CD4-positive, alpha-beta memory T cell (primary cell): ENCODE measurements at regions not wholly inside any gene's neighbourhood (a gene's known extent, or its start where the extent isn't known, plus 50 kb on each side); places are given as distances from the start of the nearest gene placed in this dataset.

Source experiments
- CTCF ChIA-PET: fragments of 350-600 bp; sonication (Branson Sonifier 250); formaldehyde crosslinking; loops from one replicate; lab custom pipeline; 2021; ENCODE audit warnings: inconsistent platforms; ENCODE audit not compliant: partially characterized antibody; lab: Charles Lee
- POLR2A ChIA-PET: fragments of 350-600 bp; sonication (Branson Sonifier 250); formaldehyde crosslinking; loops from one replicate; lab custom pipeline; 2021; ENCODE audit not compliant: partially characterized antibody; lab: Charles Lee
- DNase-seq, 5 donors: peaks; one replicate each; pipeline versions ENCODE4 v3.0.0 to v3.0.0-alpha.2; 2020 to 2022; ENCODE audit warnings: mixed read lengths in 1 of 5
- H3K27ac ChIP-seq: one replicate; pipeline ENCODE4 v1.7.0; 2013; ENCODE audit warnings: low read depth, low read length
- H3K27me3 ChIP-seq: 2 replicates; pipeline ENCODE4 v1.7.0; 2013; ENCODE audit warnings: mild to moderate bottlenecking, low read length, moderate library complexity; ENCODE audit not compliant: insufficient read depth
- H3K36me3 ChIP-seq: 2 replicates; pipeline ENCODE4 v1.7.0; 2013; ENCODE audit warnings: mild to moderate bottlenecking, low read length, moderate library complexity; ENCODE audit not compliant: insufficient read depth
- H3K4me1 ChIP-seq: 2 replicates; pipeline ENCODE4 v1.7.0; 2013; ENCODE audit warnings: mild to moderate bottlenecking, low read length, moderate library complexity; ENCODE audit not compliant: insufficient read depth
- H3K4me3 ChIP-seq, 2 donors: one replicate each; pipeline ENCODE4 v1.7.0; 2013; ENCODE audit warnings: low read length in 2 of 2, mild to moderate bottlenecking in 1 of 2
- H3K9me3 ChIP-seq, 2 donors: one replicate each; pipeline ENCODE4 v1.7.0; 2013; ENCODE audit warnings: low read length in 2 of 2, control low read depth in 1 of 2; ENCODE audit not compliant: control insufficient read depth in 1 of 2
- H3K27ac Mint-ChIP-seq, 7 donors: one replicate each; pipeline ENCODE4 v1.8.0; 2020 to 2021; ENCODE audit warnings: mixed read lengths in 7 of 7, mild to moderate bottlenecking in 6 of 7, inconsistent platforms in 3 of 7, moderate library complexity in 3 of 7
- H3K27me3 Mint-ChIP-seq, 2 donors: one replicate each; pipeline ENCODE4 v1.8.0; 2020 to 2021; ENCODE audit warnings: mixed read lengths in 2 of 2
- H3K36me3 Mint-ChIP-seq, 2 donors: one replicate each; pipeline ENCODE4 v1.8.0; 2020 to 2021; ENCODE audit warnings: mixed read lengths in 2 of 2, inconsistent platforms in 1 of 2, mild to moderate bottlenecking in 1 of 2
- H3K4me1 Mint-ChIP-seq, 4 donors: one replicate each; pipeline ENCODE4 v1.8.0; 2020 to 2021; ENCODE audit warnings: mixed read lengths in 4 of 4, mild to moderate bottlenecking in 1 of 4
- H3K4me3 Mint-ChIP-seq, 8 donors: one replicate each; pipeline ENCODE4 v1.8.0; 2020 to 2021; ENCODE audit warnings: mixed read lengths in 8 of 8, mild to moderate bottlenecking in 7 of 8, moderate library complexity in 6 of 8, inconsistent platforms in 3 of 8
- H3K9me3 Mint-ChIP-seq, 8 donors: one replicate each; pipeline ENCODE4 v1.8.0; 2020 to 2021; ENCODE audit warnings: mixed read lengths in 8 of 8, mild to moderate bottlenecking in 5 of 8, inconsistent platforms in 3 of 8, moderate library complexity in 1 of 8
- intact Hi-C: fragments of 100-400 bp; cut with micrococcal nuclease; formaldehyde crosslinking; loops from one replicate; pipeline ENCODE4 v1.15.1; 2023

GRCh38 chr14:43896044-43896443 is 611.0 kb downstream of the FSCB start:
- H3K27me3 Mint-ChIP-seq, result no peaks in the 10 kb centered on the region
- Histone ChIP-seq H3K9me3 (no peaks in the 10 kb centered on the region), H3K27ac (no peak overlapping the region), H3K4me1 (no peaks in the 10 kb centered on the region), H3K36me3 (no peaks in the 10 kb centered on the region), H3K4me3 (no peak overlapping the region), H3K27me3 (no peaks in the 10 kb centered on the region)
- DNase-seq, result no peak
- no peaks in the 10 kb centered on the region for H3K36me3 Mint-ChIP-seq
- ChIA-PET POLR2A (no interaction called here), CTCF (no interaction called here)
- H3K4me3 Mint-ChIP-seq, result no peak overlapping the region
- no peak overlapping the region for H3K27ac Mint-ChIP-seq
- intact Hi-C loops, result no loop called here
- H3K9me3 Mint-ChIP-seq, result peaks cover 0 to 2% (median 0%) of the 10 kb centered on the region in 8 donors
- no peaks in the 10 kb centered on the region for H3K4me1 Mint-ChIP-seq

DNA sequence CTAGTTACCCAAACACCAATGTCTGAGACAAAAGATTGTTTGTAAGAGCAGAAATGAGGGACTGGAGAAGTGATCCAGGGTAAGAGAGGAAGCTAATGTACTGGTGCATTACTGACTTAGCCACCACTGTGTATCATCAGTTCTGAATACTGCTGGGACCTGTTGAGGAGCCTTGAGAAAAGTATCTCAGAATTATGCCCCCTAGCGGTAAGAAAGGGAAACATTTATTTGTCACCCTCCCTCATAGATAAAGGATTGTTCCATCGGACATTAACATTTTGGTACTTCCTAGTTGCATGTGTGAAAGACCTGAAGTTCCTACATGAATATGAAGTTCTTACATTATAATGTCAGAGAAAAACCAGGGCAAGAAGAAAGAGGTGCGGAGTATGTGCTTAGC is 612.5 kb downstream of the FSCB start:
- Histone ChIP-seq H3K4me3 (no peak overlapping the region), H3K9me3 (no peaks in the 10 kb centered on the region), H3K4me1 (no peaks in the 10 kb centered on the region), H3K27ac (no peak overlapping the region), H3K27me3 (no peaks in the 10 kb centered on the region), H3K36me3 (no peaks in the 10 kb centered on the region)
- ChIA-PET POLR2A (no interaction called here), CTCF (no interaction called here)
- no peak overlapping the region for H3K27ac Mint-ChIP-seq
- peaks cover 0 to 4% (median 0%) of the 10 kb centered on the region in 8 donors for H3K9me3 Mint-ChIP-seq
- H3K4me1 Mint-ChIP-seq, result no peaks in the 10 kb centered on the region
- DNase-seq, result no peak
- intact Hi-C loops, result no loop called here
- no peak overlapping the region for H3K4me3 Mint-ChIP-seq
- no peaks in the 10 kb centered on the region for H3K36me3 Mint-ChIP-seq
- H3K27me3 Mint-ChIP-seq, result no peaks in the 10 kb centered on the region

GRCh38 chr14:43887523-43887922 is 619.6 kb downstream of the FSCB start:
- Mint-ChIP-seq H3K27me3 (no peaks in the 10 kb centered on the region), H3K9me3 (peaks cover 0 to 2% (median 0%) of the 10 kb centered on the region in 8 donors), H3K36me3 (no peaks in the 10 kb centered on the region), H3K4me1 (no peaks in the 10 kb centered on the region), H3K27ac (no peak overlapping the region), H3K4me3 (no peak overlapping the region)
- H3K9me3 ChIP-seq, result no peaks in the 10 kb centered on the region
- H3K4me3 ChIP-seq, result no peak overlapping the region
- CTCF ChIA-PET, result no interaction called here
- no peaks in the 10 kb centered on the region for H3K4me1 ChIP-seq
- no peaks in the 10 kb centered on the region for H3K36me3 ChIP-seq
- no peak overlapping the region for H3K27ac ChIP-seq
- intact Hi-C loops, result no loop called here
- POLR2A ChIA-PET, result no interaction called here
- no peak for DNase-seq
- H3K27me3 ChIP-seq, result no peaks in the 10 kb centered on the region

GRCh38 chr14:43877351-43877960 is 629.6 kb downstream of the FSCB start:
- DNase-seq, result no peak
- H3K27ac Mint-ChIP-seq, result no peak overlapping the region
- H3K9me3 ChIP-seq, result no peaks in the 10 kb centered on the region
- no peaks in the 10 kb centered on the region for H3K36me3 ChIP-seq
- no peaks in the 10 kb centered on the region for H3K27me3 ChIP-seq
- H3K4me1 ChIP-seq, result no peaks in the 10 kb centered on the region
- H3K4me3 Mint-ChIP-seq, result no peak overlapping the region
- peaks cover 0 to 11% (median under 1%) of the 10 kb centered on the region in 8 donors for H3K9me3 Mint-ChIP-seq
- H3K4me1 Mint-ChIP-seq, result no peaks in the 10 kb centered on the region
- H3K4me3 ChIP-seq, result no peak overlapping the region
- no peaks in the 10 kb centered on the region for H3K36me3 Mint-ChIP-seq
- no peak overlapping the region for H3K27ac ChIP-seq
- no peaks in the 10 kb centered on the region for H3K27me3 Mint-ChIP-seq
- intact Hi-C loops, result no loop called here
- POLR2A ChIA-PET, result no interaction called here
- CTCF ChIA-PET, result no interaction called here

DNA sequence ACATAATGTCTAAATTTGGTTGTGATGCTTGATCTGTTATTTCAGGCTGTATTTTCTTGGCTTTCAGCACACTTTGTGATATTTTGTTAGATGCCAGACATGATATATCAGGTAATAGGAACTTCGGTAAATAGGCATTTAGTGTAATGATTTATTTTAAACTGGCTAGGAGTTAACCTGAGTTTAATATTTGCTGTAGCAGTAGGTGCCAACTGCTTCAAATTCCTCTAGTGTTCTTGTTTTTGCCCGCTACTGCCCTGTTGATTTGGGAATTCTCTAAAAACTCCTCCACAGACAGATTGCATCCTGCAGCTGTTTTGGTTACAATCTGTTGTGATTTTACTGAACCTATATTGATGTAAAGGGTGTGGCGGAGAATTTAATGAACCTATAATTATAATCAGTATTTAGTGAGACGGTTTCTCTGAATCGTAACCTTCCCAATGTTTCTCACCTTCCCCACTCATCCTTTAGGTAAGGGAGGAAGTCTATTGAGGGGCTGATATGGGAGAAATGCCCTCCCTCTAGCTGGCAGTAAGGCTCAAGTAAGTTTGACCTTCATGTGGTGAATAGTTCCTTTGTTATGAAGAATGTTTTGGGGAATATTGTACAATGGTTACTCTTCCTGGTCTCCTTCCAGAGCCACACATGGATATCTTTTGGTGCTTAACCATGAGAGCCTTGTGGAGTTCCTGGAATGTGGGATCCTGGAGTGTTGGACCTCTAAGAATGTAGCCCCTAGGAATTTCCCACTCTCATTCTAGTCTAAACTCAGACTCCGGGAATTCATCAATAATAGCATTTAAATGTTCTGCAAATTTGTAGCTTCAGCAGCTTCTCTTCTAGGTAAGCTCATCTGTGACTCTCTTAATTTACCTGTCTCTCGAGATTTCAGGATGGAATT is 634.1 kb downstream of the FSCB start:
- Mint-ChIP-seq H3K4me1 (no peaks in the 10 kb centered on the region), H3K27me3 (no peaks in the 10 kb centered on the region), H3K4me3 (no peak overlapping the region), H3K9me3 (peaks cover 0 to 15% (median 2%) of the 10 kb centered on the region in 8 donors), H3K27ac (no peak overlapping the region), H3K36me3 (no peaks in the 10 kb centered on the region)
- ChIA-PET POLR2A (no interaction called here), CTCF (no interaction called here)
- no peaks in the 10 kb centered on the region for H3K27me3 ChIP-seq
- H3K4me1 ChIP-seq, result no peaks in the 10 kb centered on the region
- no peak overlapping the region for H3K27ac ChIP-seq
- no peaks in the 10 kb centered on the region for H3K36me3 ChIP-seq
- no peak overlapping the region for H3K4me3 ChIP-seq
- no peak for DNase-seq
- H3K9me3 ChIP-seq, result peaks cover 0 to 8% of the 10 kb centered on the region in 2 donors
- intact Hi-C loops, result no loop called here

- Mint-ChIP-seq H3K9me3 (peaks cover 0 to 12% (median 3%) of the 10 kb centered on the region in 8 donors), H3K4me3 (no peak overlapping the region), H3K27me3 (no peaks in the 10 kb centered on the region), H3K4me1 (no peaks in the 10 kb centered on the region), H3K27ac (no peak overlapping the region), H3K36me3 (no peaks in the 10 kb centered on the region)
- DNase-seq, result no peak
- ChIA-PET CTCF (no interaction called here), POLR2A (no interaction called here)
- intact Hi-C loops, result no loop called here
- peaks cover 0 to 8% of the 10 kb centered on the region in 2 donors for H3K9me3 ChIP-seq
- H3K27ac ChIP-seq, result no peak overlapping the region
- no peak overlapping the region for H3K4me3 ChIP-seq
- H3K4me1 ChIP-seq, result no peaks in the 10 kb centered on the region
- H3K36me3 ChIP-seq, result no peaks in the 10 kb centered on the region
- H3K27me3 ChIP-seq, result no peaks in the 10 kb centered on the region
Measured at GRCh38 chr14:43872222-43872621, 634.9 kb downstream of the FSCB start.

- POLR2A ChIA-PET, result no interaction called here
- intact Hi-C loops, result no loop called here
- no peak for DNase-seq
Measured at GRCh38 chr14:43858981-43859380, 648.1 kb downstream of the FSCB start.

More at GRCh38 chr14:43858981-43859380, 648.1 kb downstream of the FSCB start:
- no peaks in the 10 kb centered on the region for H3K36me3 ChIP-seq
- no peak overlapping the region for H3K27ac Mint-ChIP-seq
- peaks cover 0 to 10% (median 3%) of the 10 kb centered on the region in 8 donors for H3K9me3 Mint-ChIP-seq
- H3K27ac ChIP-seq, result no peak overlapping the region
- H3K27me3 Mint-ChIP-seq, result no peaks in the 10 kb centered on the region
- no peaks in the 10 kb centered on the region for H3K4me1 Mint-ChIP-seq
- no peak overlapping the region for H3K4me3 ChIP-seq
- H3K36me3 Mint-ChIP-seq, result no peaks in the 10 kb centered on the region
- H3K4me3 Mint-ChIP-seq, result no peak overlapping the region
- CTCF ChIA-PET, result no interaction called here
- H3K9me3 ChIP-seq, result no peaks in the 10 kb centered on the region
- no peaks in the 10 kb centered on the region for H3K27me3 ChIP-seq
- H3K4me1 ChIP-seq, result no peaks in the 10 kb centered on the region
